Skin of body (tissue), 1 donor: ENCODE measurements at regions not wholly inside any gene's neighbourhood (a gene's known extent, or its start where the extent isn't known, plus 50 kb on each side); places are given as distances from the start of the nearest gene placed in this dataset.

Experiments used
- DNase-seq: peaks from one replicate; lab custom pipeline; 2025; lab: John Stamatoyannopoulos, UW

GRCh38 chr10:2278363-2278762 lies 541.0 kb upstream of the ADARB2 start:
- no peak for DNase-seq

DNA sequence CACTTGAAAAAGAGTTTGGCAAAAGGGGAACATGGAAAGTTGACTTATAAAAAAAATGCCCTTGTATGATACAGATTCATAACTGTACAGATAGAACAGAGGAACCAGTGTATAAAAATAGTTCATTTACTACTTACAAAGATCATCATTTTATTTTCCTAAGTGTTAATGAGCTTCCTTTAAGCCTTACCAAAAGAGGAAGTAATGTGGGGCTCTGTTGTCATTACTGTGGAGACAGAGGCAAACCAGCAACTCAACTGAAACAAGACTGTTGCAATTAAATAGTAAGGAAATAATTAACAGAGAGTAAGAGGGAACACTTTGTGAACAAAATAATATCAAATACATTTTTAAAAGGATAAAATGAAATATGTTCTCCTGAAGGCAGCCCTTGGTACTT lies 526.2 kb upstream of the ADARB2 start:
- no peak for DNase-seq

GRCh38 chr10:2262878-2263277 lies 525.6 kb upstream of the ADARB2 start:
- DNase-seq = no peak

GRCh38 chr10:2262333-2262732 lies 525.0 kb upstream of the ADARB2 start:
- no peak for DNase-seq

- no peak for DNase-seq
Measured at GRCh38 chr10:2256241-2256640, 518.9 kb upstream of the ADARB2 start.

GRCh38 chr10:2252096-2252495 lies 514.8 kb upstream of the ADARB2 start:
- DNase-seq = no peak

DNA sequence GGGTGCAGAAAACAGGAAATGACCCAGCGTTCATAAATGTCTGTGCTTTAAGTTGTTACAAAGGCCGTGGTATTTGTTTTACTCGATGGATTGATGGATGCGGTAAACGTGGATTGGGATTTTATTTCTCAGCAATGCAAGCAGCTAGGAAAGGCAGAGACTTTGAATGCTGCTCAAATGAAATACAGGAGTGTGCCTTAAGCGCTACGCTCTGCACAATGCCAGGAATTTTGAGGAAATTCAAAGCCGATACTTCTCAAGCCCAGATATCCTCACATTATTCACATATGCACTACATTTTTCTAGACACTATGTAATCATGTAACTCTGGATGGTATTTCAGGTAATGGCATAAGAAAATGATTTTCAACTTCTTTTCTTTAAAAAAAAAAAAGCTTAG lies 514.3 kb upstream of the ADARB2 start:
- no peak for DNase-seq

DNA sequence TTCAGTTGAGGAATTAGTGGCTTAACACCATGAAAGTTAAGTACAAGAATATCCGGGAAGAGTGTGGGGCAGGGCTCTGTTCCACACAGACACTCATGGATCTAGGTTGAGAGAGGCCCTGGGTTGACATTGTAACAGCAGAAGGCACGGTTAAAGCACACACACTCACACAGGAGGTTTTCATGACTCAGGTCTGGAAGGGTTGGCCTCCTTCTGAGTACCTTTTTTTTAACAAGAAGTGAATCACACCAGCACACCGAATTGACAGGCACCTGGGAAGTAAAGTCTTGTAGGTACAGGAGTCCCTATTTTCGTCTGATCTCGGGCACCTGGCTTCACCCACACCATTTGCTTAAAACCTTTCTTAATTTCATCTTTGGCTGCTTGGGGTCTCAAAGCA lies 509.4 kb upstream of the ADARB2 start:
- no peak for DNase-seq

- no peak for DNase-seq
Measured at GRCh38 chr10:2245580-2245979, 508.3 kb upstream of the ADARB2 start.

DNA sequence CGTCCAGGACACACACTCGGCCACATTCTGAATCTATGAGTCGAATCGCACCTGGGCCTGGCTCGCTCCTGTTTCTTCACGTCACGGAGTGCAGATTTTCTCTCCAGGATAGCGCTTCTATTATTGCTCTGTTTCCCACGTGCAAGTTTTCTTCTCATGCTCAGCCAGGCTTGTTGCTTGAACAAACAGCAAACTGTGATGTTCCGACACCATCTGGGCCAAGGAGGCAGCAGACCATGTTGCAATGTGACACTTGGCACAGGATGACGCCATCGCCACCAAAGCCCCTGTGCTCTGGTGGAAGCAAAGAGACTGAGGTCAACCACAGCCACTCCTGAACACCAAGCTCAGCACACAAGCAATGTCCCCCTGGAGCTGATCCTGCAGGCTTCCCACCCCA lies 507.1 kb upstream of the ADARB2 start:
- DNase-seq = no peak

DNA sequence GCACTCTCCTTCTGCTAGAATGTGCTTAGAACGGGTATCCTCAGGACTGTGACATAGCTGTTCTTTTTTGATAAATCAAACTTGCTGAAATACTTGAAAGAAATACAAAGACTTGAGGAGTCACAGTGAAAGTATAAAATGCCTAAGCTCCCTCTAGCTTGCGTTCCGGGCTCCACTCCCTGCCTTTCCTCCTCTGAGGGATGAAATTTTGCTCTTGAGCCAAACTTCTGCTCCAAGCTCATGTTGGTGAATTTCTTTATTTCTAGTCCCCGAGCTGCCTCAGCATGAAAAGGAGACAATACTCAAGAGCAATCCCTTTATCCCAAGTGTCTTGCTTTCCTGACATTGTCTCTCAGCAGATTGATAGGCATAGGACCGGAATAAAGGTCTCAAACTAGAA lies 499.6 kb upstream of the ADARB2 start:
- DNase-seq = no peak

DNA sequence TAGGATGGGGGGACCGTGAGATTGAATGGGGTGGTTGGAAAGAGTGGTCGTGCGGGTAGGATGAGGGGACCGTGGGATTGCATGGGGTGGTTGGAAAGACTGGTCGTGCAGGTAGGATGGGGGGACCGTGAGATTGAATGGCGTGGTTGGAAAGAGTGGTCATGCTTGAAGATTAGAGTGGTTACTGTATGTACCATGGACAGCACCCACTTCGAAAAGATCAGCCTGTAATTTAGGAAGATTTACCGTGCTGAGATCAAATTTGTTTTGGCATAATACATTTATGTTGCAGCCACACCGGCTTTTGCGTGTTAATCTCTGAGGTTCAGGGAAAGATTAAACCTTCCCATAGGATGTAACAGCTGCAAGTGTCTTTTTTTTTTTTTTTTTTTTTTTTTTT lies 495.2 kb upstream of the ADARB2 start:
- no peak for DNase-seq

DNA sequence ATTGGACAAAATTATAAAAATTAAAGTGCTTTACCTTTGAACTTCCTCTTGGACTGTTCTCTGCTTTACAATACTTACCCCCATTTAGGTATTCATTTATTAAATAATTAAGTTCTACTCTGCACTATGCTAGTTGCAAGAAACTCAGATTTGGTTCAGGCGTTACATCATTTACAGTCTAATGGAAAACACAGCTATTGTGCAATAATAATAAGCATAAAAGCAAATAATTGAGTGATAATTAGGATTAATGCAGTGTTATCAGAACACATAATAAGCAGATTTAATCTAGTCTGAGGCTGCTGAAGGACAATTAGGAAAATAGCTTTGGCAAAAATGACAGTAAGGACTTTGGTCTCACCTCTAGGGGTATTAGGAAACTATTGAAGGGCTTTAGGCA lies 493.2 kb upstream of the ADARB2 start:
- no peak for DNase-seq

DNA sequence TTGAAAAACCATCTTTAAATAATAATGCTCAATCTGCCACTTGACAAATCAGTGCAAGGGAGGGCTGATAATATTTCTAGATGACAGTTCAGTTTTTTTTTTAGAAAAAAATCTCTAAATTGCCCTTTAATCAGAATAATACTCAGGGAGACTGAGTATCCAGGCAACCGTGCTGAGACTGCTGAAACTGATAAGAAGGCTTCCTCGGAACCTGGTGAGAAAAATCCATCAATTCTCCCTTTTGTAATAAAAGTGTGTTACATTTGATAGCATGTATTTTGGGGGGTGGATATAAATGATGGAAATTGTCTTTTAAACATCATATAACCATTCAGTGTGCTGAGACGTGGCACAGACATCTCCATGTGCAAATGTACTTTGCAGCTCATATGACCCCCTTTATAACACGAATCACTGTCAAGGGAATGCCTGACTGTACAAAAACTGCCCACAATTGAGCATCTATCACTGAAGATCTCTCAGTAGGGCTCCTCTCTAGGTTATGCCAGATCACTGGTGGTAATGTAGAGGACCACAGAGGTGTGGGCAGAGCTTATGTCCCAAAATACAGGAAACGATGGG lies 491.1 kb upstream of the ADARB2 start:
- no peak for DNase-seq

- no peak for DNase-seq
Measured at GRCh38 chr10:2225609-2226008, 488.3 kb upstream of the ADARB2 start.

GRCh38 chr10:2223548-2224320 lies 486.4 kb upstream of the ADARB2 start:
- no peak for DNase-seq

DNA sequence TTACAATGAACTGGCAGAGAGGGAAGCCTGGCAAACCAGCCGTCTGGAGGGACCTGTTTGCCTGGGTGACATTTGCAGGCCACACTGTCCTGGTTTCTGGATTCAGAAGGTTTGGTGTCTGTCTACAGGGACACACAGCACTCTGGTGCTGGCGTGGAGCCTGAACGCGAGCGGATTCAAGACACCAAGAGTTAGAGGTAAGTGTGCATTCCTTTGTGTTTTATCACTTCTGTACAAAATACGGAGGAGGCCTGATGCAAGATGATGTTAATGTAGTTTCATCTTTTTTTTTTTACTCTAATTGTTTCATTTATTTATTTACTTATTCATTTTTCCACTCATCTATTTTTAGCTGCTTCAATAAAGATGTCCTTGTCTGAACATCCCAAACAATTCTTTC lies 485.3 kb upstream of the ADARB2 start:
- no peak for DNase-seq

GRCh38 chr10:2214805-2215204 lies 477.5 kb upstream of the ADARB2 start:
- DNase-seq = no peak

- no peak for DNase-seq
Measured at GRCh38 chr10:2214092-2214491, 476.8 kb upstream of the ADARB2 start.

- DNase-seq = no peak
Measured at GRCh38 chr10:2212244-2212834, 475.0 kb upstream of the ADARB2 start.

- no peak for DNase-seq
Measured at GRCh38 chr10:2210088-2210487, 472.8 kb upstream of the ADARB2 start.

GRCh38 chr10:2208106-2208505 lies 470.8 kb upstream of the ADARB2 start:
- DNase-seq = no peak
